ENCODE measurements at regions not wholly inside any gene's neighbourhood (a gene's known extent, or its start where the extent isn't known, plus 50 kb on each side); places are given as distances from the start of the nearest gene placed in this dataset.

- Mint-ChIP-seq H3K4me3 (no peak overlapping the region), H3K36me3 (ENCODE audit: low read depth) (no peaks in the 10 kb centered on the region), H3K27me3 (ENCODE audit: insufficient read depth) (peaks cover 5% of the 10 kb centered on the region; the same call in 1 of the 2 replicates), H3K4me1 (ENCODE audit: low read depth) (peaks cover 12% of the 10 kb centered on the region), H3K27ac (no peak overlapping the region), H3K9me3 (no peaks in the 10 kb centered on the region)
- no peak for DNase-seq
- no peak for TF ChIP-seq CTCF (IDR thresholded peaks at IDR 0.05)
Measured at GRCh38 chr6:71656121-71656520, 230.2 kb upstream of the RIMS1 start.

GRCh38 chr6:71665931-71666330 is 220.4 kb upstream of the RIMS1 start:
- Mint-ChIP-seq H3K36me3 (ENCODE audit: low read depth) (no peaks in the 10 kb centered on the region), H3K9me3 (no peaks in the 10 kb centered on the region), H3K27ac (no peak overlapping the region), H3K4me1 (ENCODE audit: low read depth) (peaks cover 8% of the 10 kb centered on the region), H3K4me3 (no peak overlapping the region), H3K27me3 (ENCODE audit: insufficient read depth) (peaks cover 8% of the 10 kb centered on the region; the same call in 1 of the 2 replicates)
- no peak for TF ChIP-seq CTCF (IDR thresholded peaks at IDR 0.05)
- DNase-seq = no peak

GRCh38 chr6:71672876-71673275 is 213.5 kb upstream of the RIMS1 start:
- Mint-ChIP-seq H3K27me3 (ENCODE audit: insufficient read depth) (peaks cover 5% of the 10 kb centered on the region; the same call in 1 of the 2 replicates), H3K27ac (no peak overlapping the region), H3K4me3 (no peak overlapping the region), H3K36me3 (ENCODE audit: low read depth) (no peaks in the 10 kb centered on the region), H3K4me1 (ENCODE audit: low read depth) (no peaks in the 10 kb centered on the region), H3K9me3 (no peaks in the 10 kb centered on the region)
- no peak for TF ChIP-seq CTCF (IDR thresholded peaks at IDR 0.05)
- no peak for DNase-seq

- Mint-ChIP-seq H3K36me3 (ENCODE audit: low read depth) (no peaks in the 10 kb centered on the region), H3K27ac (no peak overlapping the region), H3K9me3 (no peaks in the 10 kb centered on the region), H3K27me3 (ENCODE audit: insufficient read depth) (peaks cover 3% of the 10 kb centered on the region; the same call in 1 of the 2 replicates), H3K4me3 (no peak overlapping the region), H3K4me1 (ENCODE audit: low read depth) (no peaks in the 10 kb centered on the region)
- TF ChIP-seq CTCF (IDR thresholded peaks at IDR 0.05) = no peak
- no peak for DNase-seq
Measured at GRCh38 chr6:71675386-71675785, 211.0 kb upstream of the RIMS1 start.

GRCh38 chr6:71676298-71676697 is 210.1 kb upstream of the RIMS1 start:
- H3K4me1 Mint-ChIP-seq (ENCODE audit: low read depth) = no peaks in the 10 kb centered on the region
- no peak for DNase-seq
- no peak overlapping the region for H3K4me3 Mint-ChIP-seq
- H3K27me3 Mint-ChIP-seq (ENCODE audit: insufficient read depth) = peaks cover 5% of the 10 kb centered on the region; the same call in 1 of the 2 replicates
- no peaks in the 10 kb centered on the region for H3K9me3 Mint-ChIP-seq
- TF ChIP-seq CTCF (IDR thresholded peaks at IDR 0.05) = no peak
- no peak overlapping the region for H3K27ac Mint-ChIP-seq
- H3K36me3 Mint-ChIP-seq (ENCODE audit: low read depth) = no peaks in the 10 kb centered on the region

- DNase-seq = no peak
- H3K9me3 Mint-ChIP-seq = no peaks in the 10 kb centered on the region
- H3K4me3 Mint-ChIP-seq = no peak overlapping the region
- no peak for TF ChIP-seq CTCF (IDR thresholded peaks at IDR 0.05)
- H3K36me3 Mint-ChIP-seq (ENCODE audit: low read depth) = no peaks in the 10 kb centered on the region
- H3K27me3 Mint-ChIP-seq (ENCODE audit: insufficient read depth) = peaks cover 10% of the 10 kb centered on the region; the same call in 1 of the 2 replicates
- H3K4me1 Mint-ChIP-seq (ENCODE audit: low read depth) = no peaks in the 10 kb centered on the region
- no peak overlapping the region for H3K27ac Mint-ChIP-seq
Measured at GRCh38 chr6:71678091-71678490, 208.3 kb upstream of the RIMS1 start.
